ENCODE measurements at regions not wholly inside any gene's neighbourhood (a gene's known extent, or its start where the extent isn't known, plus 50 kb on each side); places are given as distances from the start of the nearest gene placed in this dataset.

GRCh38 chr10:118960157-118961090 is 69.1 kb upstream of the NANOS1 start:
- TF ChIP-seq ZNF621 (tag by site-specific recombination; IDR thresholded peaks at IDR 0.05) (no peak), HOXA7 (CRISPR knock-in tag; IDR thresholded peaks at IDR 0.05; ENCODE audit: borderline replicate concordance) (no peak), ZBTB7A (tag by site-specific recombination; IDR thresholded peaks at IDR 0.05; ENCODE audit: low read depth) (no peak)
